Adrenal gland (tissue), 9 donors: ENCODE measurements at regions not wholly inside any gene's neighbourhood (a gene's known extent, or its start where the extent isn't known, plus 50 kb on each side); places are given as distances from the start of the nearest gene placed in this dataset.

Experiments used
- DNase-seq, 7 donors: peaks; one replicate each; pipeline ENCODE4 v3.0.0-alpha.2; 2019 to 2020
- H3K27ac ChIP-seq, 5 donors: fragments of 200-600 bp; sonication (generic) in 4 of 5; 1 replicate in 3 of 5; 2 replicates in 2 of 5; pipeline versions ENCODE4 v1.5.1 to v1.8.0; 2016 to 2020; ENCODE audit warnings: mild to moderate bottlenecking in 1 of 5
- H3K27me3 ChIP-seq: fragments of 200-600 bp; 2 replicates; pipeline ENCODE4 v1.8.0; 2021
- H3K36me3 ChIP-seq, 2 donors: fragments of 200-600 bp; replicated peaks in 1 of 2; 1 replicate in 1 of 2; 2 replicates in 1 of 2; pipeline versions ENCODE4 v1.5.1 to v1.8.0; 2018 to 2022
- H3K4me1 ChIP-seq, 2 donors: fragments of 200-600 bp; replicated peaks in 1 of 2; 1 replicate in 1 of 2; 2 replicates in 1 of 2; pipeline versions ENCODE4 v1.5.1 to v1.8.0; 2018 to 2021
- H3K4me3 ChIP-seq, 4 donors: fragments of 200-600 bp; sonication (generic) in 3 of 4; one replicate each; pipeline ENCODE4 v1.5.1; 2016 to 2018
- H3K9me3 ChIP-seq, 3 donors: fragments of 200-600 bp; sonication (generic) in 1 of 3; replicated peaks in 1 of 3; 1 replicate in 2 of 3; 2 replicates in 1 of 3; pipeline versions ENCODE4 v1.5.1 to v1.8.0; 2016 to 2021
- CTCF ChIP-seq, 6 experiments: fragments of 450-650 bp in 4 of 6; fragments of 200-600 bp in 2 of 6; sonication (generic) in 1 of 6; IDR thresholded peaks; 1 replicate in 5 of 6; 2 replicates in 1 of 6; pipeline versions ENCODE4 v1.5.1 to v1.8.0; 2016 to 2021; ENCODE audit warnings: antibody characterized with exemption in 6 of 6, mild to moderate bottlenecking in 2 of 6, moderate library complexity in 1 of 6
- POLR2A ChIP-seq, 2 donors: fragments of 450-650 bp; IDR thresholded peaks; one replicate each; pipeline ENCODE4 v1.6.1; 2017; ENCODE audit warnings: antibody characterized with exemption in 2 of 2, mild to moderate bottlenecking in 2 of 2, moderate library complexity in 1 of 2
- WGBS, 4 donors: extraction: QIAGEN DNeasy Blood & Tissue Kit in 2 of 4; methylation state at CpG; one replicate each; pipeline versions ENCODE4 v1.1.5 to v1.1.7; 2013 to 2017; 5-methylcytosine and 5-hydroxymethylcytosine counted together
- intact Hi-C, 2 donors: fragments of 100-400 bp; cut with DNase I; formaldehyde crosslinking; loops; one replicate each; pipeline versions ENCODE4 v1.14.1 to v1.15.0; 2022 to 2023
- donor health status: healthy with polysubstance abuse.
- donor health status: Bipolar disorder and iron deficiency.
- donor health status: DM: yes; HTN: yes; CAD: no.
- donor health status: DM: no; HTN: no; CAD: no.
- donor health status: DM: no; HTN: no; CAD: no.

DNA sequence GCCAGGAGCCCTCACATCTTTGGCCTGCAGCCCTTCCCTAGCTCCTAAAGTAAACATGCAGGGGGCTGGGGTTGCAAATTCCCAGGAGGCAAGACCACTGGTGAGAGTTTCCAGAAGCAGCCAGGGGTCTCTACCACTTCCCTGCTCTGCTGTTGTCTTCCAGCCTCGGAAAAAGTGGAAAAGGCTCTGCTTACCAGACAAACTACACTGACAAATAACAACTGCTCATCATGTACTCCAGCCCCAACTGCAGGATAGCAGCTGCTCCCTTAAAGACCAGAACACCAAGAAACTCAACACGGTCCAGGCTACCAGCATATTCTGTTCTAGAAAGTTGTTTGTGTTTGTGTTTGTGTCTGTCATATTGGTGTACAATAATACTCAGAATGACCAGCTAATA lies 187.5 kb upstream of the MARCKS start:
- DNase-seq: no peak
- Histone ChIP-seq H3K4me1 (peaks cover 0 to 7% of the 10 kb centered on the region in 2 donors), H3K4me3 (no peak overlapping the region), H3K9me3 (no peaks in the 10 kb centered on the region), H3K36me3 (no peaks in the 10 kb centered on the region), H3K27ac (no peak overlapping the region), H3K27me3 (no peaks in the 10 kb centered on the region)
- intact Hi-C loops: no loop called here
- TF ChIP-seq CTCF (IDR thresholded peaks at IDR 0.05) (no peak), POLR2A (IDR thresholded peaks at IDR 0.05) (no peak)
- 38 to 77% (median 75%) methylated on average over 2 of the region's 2 CpGs for WGBS, 4 donors

DNA sequence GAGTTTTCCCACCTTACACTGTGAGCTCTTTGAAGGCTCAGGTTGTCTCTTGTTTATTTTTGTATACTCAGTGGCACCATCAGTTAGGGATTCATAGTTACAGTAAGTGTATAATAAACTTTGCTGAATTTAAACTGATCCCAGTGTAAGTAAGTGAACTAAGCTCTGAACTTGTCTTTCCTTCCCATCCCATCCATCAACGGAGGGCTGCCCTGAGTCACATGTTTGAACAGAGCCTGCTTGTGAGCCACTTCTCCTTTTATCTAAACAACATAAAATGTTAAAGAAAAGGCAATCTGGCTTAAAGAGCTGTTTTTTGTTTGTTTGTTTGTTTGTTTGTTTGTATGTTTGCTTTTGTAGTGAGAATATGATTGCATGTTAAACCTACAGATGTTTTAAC lies 185.7 kb upstream of the MARCKS start:
- Histone ChIP-seq H3K4me3 (no peak overlapping the region), H3K9me3 (no peaks in the 10 kb centered on the region), H3K36me3 (no peaks in the 10 kb centered on the region), H3K27me3 (peaks cover under 1% of the 10 kb centered on the region), H3K27ac (no peak overlapping the region), H3K4me1 (peaks cover 0 to 7% of the 10 kb centered on the region in 2 donors)
- WGBS, 4 donors: 16 to 30% (median 23%) methylated on average over 1 of the region's 1 CpG
- peak in 2 of 7 donors; percentile 19 to 21 for DNase-seq
- TF ChIP-seq CTCF (IDR thresholded peaks at IDR 0.05) (no peak), POLR2A (IDR thresholded peaks at IDR 0.05) (no peak)
- intact Hi-C loops: no loop called here

- DNase-seq: peak in 5 of 7 donors; percentile 17 to 67 (median 29)
Observed at GRCh38 chr6:113672491-113673149, 184.5 kb upstream of the MARCKS start.

GRCh38 chr6:113674075-113674474 lies 183.1 kb upstream of the MARCKS start:
- H3K4me3 ChIP-seq: no peak overlapping the region
- intact Hi-C loops: no loop called here
- H3K27me3 ChIP-seq: peaks cover 5% of the 10 kb centered on the region
- H3K9me3 ChIP-seq: no peaks in the 10 kb centered on the region
- 64 to 72% (median 71%) methylated on average over 4 of the region's 4 CpGs for WGBS, 4 donors
- peaks cover 0 to under 1% of the 10 kb centered on the region in 2 donors for H3K4me1 ChIP-seq
- no peak for DNase-seq
- no peak for TF ChIP-seq CTCF (IDR thresholded peaks at IDR 0.05)
- H3K27ac ChIP-seq: no peak overlapping the region
- no peaks in the 10 kb centered on the region for H3K36me3 ChIP-seq

More at GRCh38 chr6:113672491-113673149, 184.5 kb upstream of the MARCKS start:
- Histone ChIP-seq H3K4me1 (peaks cover 0 to 7% of the 10 kb centered on the region in 2 donors), H3K9me3 (no peaks in the 10 kb centered on the region), H3K4me3 (peak overlapping the region in 1 of 4 donors; percentile 39), H3K27me3 (peaks cover 5% of the 10 kb centered on the region), H3K27ac (peak overlapping the region in 1 of 5 donors; percentile 52), H3K36me3 (no peaks in the 10 kb centered on the region)
- intact Hi-C loops: no loop called here
- TF ChIP-seq CTCF (IDR thresholded peaks at IDR 0.05) (no peak), POLR2A (IDR thresholded peaks at IDR 0.05) (no peak)
- 39 to 54% (median 48%) methylated on average over 8 of the region's 8 CpGs for WGBS, 4 donors
